ENCODE measurements at regions not wholly inside any gene's neighbourhood (a gene's known extent, or its start where the extent isn't known, plus 50 kb on each side); places are given as distances from the start of the nearest gene placed in this dataset.

GRCh38 chr11:82365351-82365750, 368.3 kb downstream of the FAM181B start:
- no peak for FAIRE-seq

- no peak for FAIRE-seq
These were observed 377.3 kb downstream of the FAM181B start for GRCh38 chr11:82356316-82356715.

GRCh38 chr11:82355313-82355823, 378.3 kb downstream of the FAM181B start:
- no peak for FAIRE-seq

GRCh38 chr11:82326853-82327252, 406.8 kb downstream of the FAM181B start:
- no peak for FAIRE-seq

- no peak for FAIRE-seq
These were observed 412.5 kb downstream of the FAM181B start for GRCh38 chr11:82321206-82321605.

- no peak for FAIRE-seq
These were observed 418.6 kb downstream of the FAM181B start for GRCh38 chr11:82315093-82315492.

GRCh38 chr11:82308979-82309378, 424.7 kb downstream of the FAM181B start:
- FAIRE-seq = no peak

- no peak for FAIRE-seq
These were observed 428.5 kb downstream of the FAM181B start for GRCh38 chr11:82305123-82305522.

- FAIRE-seq = no peak
These were observed 430.0 kb downstream of the FAM181B start for GRCh38 chr11:82303671-82304070.

GRCh38 chr11:82288471-82288870, 445.2 kb downstream of the FAM181B start:
- FAIRE-seq = no peak

GRCh38 chr11:82270870-82271269, 462.8 kb downstream of the FAM181B start:
- FAIRE-seq = no peak

GRCh38 chr11:82268627-82269026, 465.0 kb downstream of the FAM181B start:
- no peak for FAIRE-seq

- FAIRE-seq = no peak
These were observed 466.5 kb downstream of the FAM181B start for GRCh38 chr11:82267186-82267585.

- no peak for FAIRE-seq
These were observed 472.3 kb downstream of the FAM181B start for GRCh38 chr11:82261367-82261766.

- no peak for FAIRE-seq
These were observed 483.6 kb downstream of the FAM181B start for GRCh38 chr11:82250047-82250446.

- FAIRE-seq = no peak
These were observed 486.7 kb downstream of the FAM181B start for GRCh38 chr11:82246926-82247325.

GRCh38 chr11:82239498-82239897, 494.2 kb downstream of the FAM181B start:
- FAIRE-seq = no peak

GRCh38 chr11:82234256-82234655, 499.4 kb downstream of the FAM181B start:
- FAIRE-seq = no peak

GRCh38 chr11:82233201-82233600, 500.5 kb downstream of the FAM181B start:
- FAIRE-seq = no peak

- FAIRE-seq = no peak
These were observed 504.3 kb downstream of the FAM181B start for GRCh38 chr11:82229341-82229740.

GRCh38 chr11:82225930-82226329, 507.7 kb downstream of the FAM181B start:
- FAIRE-seq = no peak

- FAIRE-seq = no peak
These were observed 508.2 kb downstream of the FAM181B start for GRCh38 chr11:82225502-82225901.

GRCh38 chr11:82216927-82217570, 516.6 kb downstream of the FAM181B start:
- FAIRE-seq = no peak

GRCh38 chr11:82210011-82210410, 523.7 kb downstream of the FAM181B start:
- FAIRE-seq = no peak

- no peak for FAIRE-seq
These were observed 538.4 kb downstream of the FAM181B start for GRCh38 chr11:82195283-82195682.

All from TTC549 (cell line).